Hindlimb muscle (tissue), 1 donor: ENCODE measurements at regions not wholly inside any gene's neighbourhood (a gene's known extent, or its start where the extent isn't known, plus 50 kb on each side); places are given as distances from the start of the nearest gene placed in this dataset.
"Not testable (repeated sequence)": the region's sequence is repeated elsewhere in the genome, so short reads cannot be mapped to it uniquely, and the experiment has no call there.

ENCODE experiments used
- DNase-seq: peaks from one replicate; pipeline ENCODE4 v3.0.0-alpha.2; 2013

DNA sequence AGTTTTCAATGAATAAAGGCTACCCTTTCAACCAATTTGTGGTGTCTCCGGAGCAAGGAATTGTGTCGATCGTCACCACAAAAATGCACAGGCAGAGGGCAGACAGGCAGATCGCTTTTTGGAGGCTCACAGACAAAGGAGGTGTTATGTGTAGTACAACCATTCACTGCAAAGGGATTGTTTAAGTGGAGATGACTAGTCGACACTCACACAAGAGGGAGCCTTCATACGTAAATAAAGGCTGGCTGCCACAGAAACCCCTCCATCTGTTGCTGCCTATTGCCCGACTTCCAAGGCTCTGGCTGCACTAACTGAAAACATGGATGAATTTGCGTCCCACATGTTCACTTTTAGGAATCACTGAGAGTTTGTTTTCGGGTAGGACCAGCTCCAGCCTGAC, 281.1 kb downstream of the NKX6-1 start:
- no peak for DNase-seq

DNA sequence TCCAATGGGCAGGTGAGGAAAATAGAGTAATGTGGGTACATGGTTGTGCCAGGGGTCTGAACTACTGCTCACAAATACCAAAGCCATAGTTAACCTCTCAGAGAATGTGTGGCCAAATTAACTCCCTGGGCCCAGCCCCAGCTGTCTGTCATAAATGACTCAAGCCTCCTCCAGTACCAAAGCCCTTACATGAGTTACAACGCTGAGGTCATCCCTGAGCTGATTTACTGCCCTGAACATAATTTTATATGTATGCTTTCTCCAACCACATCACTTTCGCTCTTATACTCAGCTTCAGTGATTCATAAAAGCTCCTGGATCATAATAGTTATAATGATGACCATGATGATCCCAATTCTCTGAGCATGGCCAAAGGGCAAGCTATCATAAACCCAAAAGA, 283.9 kb downstream of the NKX6-1 start:
- no peak for DNase-seq

DNA sequence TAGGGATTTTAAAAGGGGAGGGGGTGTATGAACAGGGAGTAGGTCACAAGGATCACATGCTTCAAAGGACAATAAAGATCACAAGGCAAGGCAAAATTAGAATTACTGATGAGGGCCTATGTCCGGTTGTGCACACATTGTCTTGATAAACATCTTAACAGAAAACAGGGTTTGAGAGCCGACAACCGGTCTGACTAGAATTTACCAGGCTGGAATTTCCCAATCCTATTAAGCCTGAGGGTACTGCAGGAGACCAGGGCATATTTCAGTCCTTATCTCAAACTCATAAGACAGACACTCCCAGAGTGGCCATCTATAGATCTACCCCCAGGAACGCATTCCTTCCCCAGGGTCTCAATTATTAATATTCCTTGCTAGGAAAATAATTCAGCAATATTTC, 292.9 kb downstream of the NKX6-1 start:
- not testable (repeated sequence) for DNase-seq

DNA sequence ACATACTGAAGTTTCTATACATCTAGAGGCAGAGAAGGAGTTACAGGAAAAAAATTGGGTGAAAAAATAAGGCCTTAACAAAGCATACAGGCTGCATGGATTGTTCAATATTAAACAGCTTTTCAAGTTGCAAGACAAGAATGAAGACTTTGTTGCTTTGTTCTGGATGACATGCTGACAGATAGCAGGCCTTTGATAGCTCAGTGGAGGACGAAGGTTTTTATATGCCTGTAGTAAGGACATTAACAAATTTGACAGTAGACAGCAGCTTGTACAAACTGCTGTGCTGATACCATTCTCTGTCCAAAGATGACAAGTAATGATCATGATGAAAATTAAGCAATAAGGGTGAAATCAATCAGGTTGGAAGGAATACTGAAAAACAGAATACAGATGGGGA, 309.9 kb downstream of the NKX6-1 start:
- no peak for DNase-seq

DNA sequence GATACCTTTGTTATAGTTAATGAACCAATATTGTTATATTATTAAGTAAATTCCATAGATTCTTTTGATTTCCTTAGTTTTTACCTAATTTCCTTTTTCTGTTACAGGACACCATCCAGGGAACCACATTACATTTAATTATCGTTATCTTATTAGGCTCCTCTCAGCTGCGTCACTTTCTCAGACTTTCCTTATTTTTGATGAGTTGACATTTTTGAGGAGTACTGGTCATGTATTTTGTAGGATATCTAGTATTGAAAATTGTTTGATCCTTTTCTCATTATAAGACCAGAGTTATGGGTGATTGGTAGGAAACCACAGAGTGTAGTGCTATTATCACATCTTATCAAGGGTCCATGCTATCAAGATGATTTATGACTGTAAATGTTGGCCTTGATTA, 319.7 kb downstream of the NKX6-1 start:
- no peak for DNase-seq

DNA sequence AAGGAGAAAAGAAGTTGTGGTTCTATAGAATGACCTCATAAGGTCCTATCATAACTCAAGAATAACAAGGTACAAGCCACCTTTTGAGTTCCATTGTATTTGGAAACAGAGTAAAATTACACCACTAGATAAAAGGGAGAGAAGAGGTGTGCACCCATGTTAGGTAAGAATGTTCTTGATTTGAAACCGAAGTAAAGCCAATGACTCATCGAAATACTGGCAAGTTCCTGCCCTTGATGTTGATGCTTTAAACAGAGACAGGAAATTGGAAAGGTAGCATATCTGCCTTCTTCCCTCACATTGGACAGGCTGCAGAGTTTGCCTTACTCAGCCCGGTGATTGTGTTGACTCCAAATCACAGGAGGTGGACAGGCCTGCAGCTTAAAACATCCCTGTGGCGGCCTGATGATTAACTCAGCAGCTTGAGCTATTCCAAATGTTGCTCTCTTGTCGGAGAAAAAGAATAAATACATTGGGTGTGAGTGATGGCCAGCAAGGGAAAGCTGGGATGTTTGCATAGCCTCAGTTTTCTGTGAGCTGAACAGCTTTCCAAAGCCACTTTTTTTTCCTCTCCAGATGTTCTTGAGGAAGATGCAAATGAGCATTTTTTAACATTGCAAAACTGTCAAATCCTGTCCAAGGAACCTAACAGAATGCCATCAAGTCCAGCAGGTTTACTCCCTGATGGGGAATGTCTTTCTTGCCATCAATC, 321.1 kb downstream of the NKX6-1 start:
- peak; percentile 8 for DNase-seq

DNA sequence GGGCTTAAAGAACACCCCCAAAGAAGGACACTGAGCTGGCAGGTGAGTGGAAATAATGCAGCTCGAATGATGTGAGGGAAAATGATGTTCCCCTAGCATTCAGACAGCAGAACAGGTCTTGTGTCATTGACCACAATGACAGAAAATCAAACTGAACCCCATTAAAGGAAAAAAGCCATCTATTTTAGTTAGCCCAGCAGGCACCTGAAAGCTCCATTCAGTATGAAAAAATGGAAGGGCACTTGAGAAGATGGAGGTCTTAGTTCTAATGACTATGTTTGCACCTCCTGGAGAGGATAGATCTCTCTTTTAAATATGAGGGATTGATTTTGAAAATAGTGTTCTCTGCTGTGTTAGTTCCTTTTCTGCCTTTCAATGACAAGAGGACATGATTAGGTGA, 323.1 kb downstream of the NKX6-1 start:
- DNase-seq: no peak

DNA sequence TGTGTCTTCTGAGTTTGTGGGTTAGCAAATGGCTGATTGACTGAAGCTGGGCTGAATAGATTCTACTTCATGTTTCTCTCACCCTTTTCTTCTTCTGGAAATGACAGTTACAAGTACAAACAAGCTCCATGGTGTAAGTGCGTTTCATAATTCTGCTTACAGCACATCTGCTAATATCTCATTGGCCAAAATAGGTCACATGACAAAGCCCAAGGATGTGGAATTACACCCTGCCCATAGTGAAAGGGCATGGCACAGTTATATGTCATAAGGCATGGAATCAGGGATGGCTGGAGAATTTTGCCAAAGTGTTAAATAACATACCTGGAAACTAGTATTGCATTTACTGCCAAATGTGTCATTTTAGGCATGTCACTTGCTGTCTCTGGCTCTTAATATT, 327.2 kb downstream of the NKX6-1 start:
- DNase-seq: no peak

DNA sequence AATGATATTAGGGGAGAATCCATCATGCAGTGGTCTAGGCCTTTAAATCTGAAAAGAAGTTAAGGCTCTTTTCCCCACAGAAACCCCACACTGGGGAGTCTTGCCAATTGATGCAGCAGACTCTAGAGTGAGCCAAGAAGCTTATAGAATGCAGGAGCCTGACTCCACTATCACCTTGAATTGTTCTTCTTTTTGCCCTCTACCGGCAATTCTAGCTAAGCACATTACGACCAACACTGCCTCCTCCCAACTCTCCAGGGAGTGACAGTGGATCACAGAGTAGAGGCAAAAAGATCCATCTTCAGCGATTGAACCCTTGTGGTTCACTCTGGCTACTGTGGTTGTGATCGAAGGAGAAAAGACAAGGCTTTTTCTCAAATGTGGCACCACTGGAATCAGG, 331.5 kb downstream of the NKX6-1 start:
- no peak for DNase-seq

DNA sequence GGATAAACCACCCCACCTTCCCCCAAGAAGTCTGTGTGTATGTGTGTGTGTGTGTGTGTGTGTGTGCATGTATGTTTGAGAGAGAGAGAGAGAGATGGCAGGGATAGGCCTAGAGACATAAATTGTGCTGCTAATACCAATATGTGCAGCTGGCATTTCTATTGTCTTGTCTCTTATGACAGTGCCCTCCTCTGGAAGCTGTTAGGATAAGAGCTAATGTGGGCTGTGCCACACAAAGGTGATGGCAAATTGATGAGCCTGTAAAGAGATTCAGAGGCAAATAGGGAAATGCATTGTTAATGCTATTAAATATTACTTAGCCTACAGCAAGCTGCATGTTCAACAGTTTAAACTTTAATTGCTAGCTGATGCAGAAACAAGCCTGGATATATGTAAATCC, 332.0 kb downstream of the NKX6-1 start:
- DNase-seq: no peak

DNA sequence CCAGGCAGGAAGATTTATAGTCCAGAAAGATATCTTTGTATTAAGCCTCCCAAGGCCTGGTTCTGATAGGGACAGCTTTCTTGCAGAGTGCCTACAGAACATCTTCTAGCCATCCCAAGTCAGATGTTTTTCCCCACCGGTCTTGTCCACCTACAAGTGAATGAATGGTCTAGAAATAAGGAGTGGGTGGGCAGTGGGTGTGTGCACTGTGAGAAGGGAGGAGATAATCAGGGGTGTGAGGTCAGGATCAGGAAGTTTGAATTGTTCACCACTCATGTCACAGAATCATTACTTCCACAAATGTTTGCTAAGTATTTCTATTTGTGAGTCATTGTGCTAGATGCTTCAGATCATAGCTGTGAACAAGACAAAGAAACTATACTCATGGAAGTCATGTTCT, 332.6 kb downstream of the NKX6-1 start:
- no peak for DNase-seq

DNA sequence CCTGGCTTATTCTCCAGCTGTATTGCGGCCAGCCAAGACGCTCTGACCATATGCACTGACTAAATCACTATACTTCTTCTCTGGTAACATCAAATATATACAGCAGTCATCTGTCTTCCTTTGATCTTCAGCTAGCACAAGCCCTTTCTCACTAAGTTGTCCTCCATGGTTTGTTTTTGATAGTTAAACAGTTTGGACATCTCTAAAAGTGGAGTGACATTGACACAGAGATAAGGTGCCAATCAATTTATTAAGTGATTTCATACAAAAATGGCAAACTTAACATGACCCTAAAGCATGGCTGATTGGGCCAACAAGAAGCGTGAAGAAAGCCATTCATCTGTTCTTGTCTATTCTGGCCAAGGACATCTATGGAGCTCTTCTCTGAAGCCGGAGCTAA, 334.9 kb downstream of the NKX6-1 start:
- no peak for DNase-seq

DNA sequence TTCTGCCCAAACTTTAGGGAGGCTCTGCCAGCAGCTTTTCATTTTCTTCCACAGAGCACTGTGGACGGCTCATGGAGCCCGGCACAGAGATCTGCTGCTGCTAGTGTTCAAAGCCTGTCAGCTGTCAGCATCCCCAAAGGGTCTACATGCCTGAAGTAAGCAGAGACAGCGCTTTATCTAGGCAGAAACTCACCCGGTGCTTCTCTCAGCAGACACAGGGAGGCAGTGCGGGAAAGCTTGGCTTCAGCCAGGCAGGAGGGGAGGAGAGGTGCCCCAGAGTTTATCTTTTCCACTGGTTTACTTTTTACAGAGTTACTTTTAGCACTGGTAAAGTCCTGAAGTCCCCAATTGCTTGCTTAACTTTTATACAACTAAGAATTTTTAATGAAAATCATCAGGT, 339.3 kb downstream of the NKX6-1 start:
- no peak for DNase-seq

DNA sequence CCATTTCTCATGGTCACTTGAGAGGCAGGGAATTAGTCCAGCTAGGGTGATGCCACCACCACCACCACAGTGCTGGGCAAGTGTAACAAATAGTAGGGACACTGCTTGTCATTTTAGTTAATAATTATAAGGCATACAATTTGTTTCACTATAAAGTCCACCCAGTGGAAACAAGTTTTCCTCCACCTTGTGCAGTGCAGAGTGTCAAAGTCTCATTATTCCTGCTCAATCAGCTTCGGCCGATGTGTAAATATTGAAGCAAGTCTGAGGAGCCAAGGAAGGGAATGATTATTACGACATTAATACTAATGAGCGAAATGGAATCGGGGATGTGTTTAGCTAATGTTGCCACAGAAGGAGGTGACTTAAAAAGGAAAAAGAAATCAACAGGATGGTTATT, 340.4 kb downstream of the NKX6-1 start:
- DNase-seq: no peak

DNA sequence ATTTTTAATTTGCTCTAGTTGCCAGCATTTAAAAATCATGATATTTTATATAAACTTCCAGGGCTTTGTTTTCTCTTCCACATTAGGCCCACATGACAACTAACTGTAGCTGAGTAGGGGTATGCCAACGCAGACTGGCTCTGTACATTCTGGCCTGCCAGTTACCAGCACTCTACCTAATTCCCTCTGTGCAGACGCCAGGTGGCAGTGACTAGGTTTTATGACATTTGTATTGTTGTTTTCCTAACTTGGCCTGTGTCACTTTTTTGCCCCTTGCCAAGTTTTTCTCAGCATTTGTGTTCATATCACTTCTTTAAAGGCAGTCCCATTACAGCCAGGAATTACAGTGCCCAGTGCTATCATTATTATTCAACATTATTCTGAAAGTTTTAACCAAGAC, 347.5 kb downstream of the NKX6-1 start:
- no peak for DNase-seq

DNA sequence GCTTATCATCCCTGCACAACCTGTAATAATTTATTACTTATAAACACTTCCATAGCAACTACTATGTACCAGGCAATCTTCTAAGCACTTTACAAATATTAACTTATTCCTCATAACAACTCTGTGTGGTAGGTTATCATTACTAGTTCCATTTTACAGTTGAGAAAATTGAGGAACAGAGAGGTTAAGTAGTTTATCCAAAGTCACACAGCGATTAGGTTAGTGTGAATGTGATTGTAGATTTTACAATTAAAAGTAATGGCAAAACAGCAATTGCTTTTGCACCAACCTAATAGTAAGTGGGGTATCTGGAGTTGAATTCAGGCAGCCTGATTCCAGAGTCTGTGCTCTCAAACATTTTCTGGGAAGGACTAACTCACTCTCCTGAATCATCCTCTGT, 348.9 kb downstream of the NKX6-1 start:
- no peak for DNase-seq

DNA sequence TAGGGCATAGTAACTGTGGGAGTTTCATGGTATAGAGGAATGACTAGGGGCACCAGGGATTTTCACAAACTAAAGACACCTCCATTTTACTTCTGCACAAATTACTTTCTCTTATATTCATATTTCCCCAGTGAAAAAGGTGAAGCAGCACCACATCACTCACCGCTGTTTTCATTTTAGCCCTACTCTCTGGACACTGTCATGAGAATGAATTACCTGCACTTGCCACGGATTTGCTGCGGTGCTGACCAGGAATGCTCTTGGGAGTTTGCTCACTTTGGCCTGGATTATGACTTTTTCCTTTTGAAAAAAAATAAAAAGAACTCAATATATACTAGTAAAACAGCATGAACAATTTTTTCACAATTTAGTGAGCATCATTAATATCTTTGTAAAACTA, 351.3 kb downstream of the NKX6-1 start:
- DNase-seq: no peak

DNA sequence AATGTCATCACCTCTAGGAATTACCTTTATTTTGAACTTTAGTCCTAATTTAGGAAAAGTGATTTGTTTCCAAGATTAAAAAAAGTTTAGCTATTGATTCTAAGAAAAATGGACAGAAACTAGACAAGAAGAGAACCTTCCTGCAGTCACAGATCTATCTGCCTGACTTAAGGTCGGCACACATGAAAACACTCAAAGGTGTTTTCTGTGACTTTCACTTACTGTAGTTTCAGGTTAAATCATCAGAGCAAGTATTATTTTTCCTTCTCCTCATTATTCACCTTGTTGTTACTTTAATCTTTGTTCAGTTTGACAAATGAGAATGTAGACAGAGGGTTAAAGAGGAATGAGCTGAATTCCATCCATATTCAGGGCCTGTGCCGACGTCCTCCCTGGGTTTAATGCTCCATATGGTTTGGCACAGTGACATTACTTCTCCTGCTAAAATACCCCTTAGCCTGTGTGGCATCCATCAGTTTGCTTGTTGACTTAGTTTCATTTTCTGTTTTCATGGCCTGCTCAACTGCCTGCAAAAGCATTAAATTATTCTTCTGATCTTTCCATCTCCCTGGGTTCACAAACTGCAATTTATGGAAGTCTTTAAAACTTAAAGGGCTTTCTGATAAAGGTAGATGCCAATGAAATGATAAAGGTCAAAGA, 352.7 kb downstream of the NKX6-1 start:
- DNase-seq: no peak

DNA sequence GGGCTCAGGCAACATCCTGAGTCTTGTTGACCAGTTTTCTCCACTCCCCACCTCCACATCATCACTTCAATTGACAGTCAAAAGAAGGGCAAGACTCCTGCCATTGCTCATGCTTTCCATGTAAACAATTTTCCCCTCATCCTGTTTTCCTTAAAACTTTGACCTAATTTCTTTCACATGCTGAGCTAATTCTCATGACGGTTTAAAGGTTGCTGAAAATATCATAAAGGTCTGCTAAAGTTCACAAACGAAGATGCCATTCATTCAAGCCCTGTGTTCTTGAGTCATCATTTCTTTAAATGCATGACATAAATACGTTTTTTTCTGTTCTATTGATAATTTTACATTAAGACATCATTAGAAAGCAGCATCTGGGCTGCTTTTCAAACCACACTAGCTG, 353.9 kb downstream of the NKX6-1 start:
- DNase-seq: no peak

DNA sequence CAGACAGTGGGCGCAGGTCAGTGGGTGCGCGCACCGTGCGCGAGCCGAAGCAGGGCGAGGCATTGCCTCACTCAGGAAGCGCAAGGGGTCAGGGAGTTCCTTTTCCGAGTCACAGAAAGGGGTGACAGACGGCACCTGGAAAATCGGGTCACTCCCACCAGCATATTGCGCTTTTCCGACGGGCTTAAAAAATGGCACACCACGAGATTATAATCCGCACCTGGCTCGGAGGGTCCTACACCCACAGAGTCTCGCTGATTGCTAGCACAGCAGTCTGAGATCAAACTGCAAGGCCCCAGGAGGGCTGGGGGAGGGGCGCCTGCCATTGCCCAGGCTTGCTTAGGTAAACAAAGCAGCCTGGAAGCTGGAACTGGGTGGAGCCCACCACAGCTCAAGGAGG, 372.2 kb downstream of the NKX6-1 start:
- not testable (repeated sequence) for DNase-seq

DNA sequence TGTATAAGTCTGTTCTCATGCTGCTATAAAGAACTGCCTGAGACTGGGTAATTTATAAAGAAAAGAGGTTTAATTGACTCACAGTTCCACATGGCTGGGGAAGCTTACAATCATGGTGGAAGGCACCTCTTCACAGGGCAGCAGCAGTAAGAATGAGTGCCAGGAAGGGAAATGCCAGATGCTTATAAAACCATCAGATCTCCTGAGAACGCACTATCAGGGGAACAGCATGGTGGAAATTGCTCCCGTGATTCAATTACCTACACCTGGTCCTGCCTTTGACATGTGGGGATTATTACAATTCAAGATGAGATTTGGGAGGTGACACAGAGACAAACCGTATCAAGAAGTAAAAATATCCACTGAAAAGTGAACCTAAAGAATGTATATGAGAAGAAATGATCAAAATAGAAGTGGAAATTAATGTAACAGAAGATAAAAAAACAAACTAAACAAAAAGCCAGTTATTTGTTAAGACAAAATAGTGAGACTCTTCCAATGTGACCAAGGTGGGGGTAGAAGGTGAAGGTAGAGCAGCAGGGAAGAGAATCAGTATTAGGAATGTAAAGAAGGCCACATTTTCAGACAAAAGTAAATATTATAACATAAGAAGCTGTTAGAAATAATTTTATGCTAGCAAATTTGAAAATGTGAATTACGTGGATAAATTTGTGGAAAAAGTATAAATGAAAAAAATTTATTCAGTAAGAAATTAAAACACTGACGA, 372.9 kb downstream of the NKX6-1 start:
- DNase-seq: no peak

DNA sequence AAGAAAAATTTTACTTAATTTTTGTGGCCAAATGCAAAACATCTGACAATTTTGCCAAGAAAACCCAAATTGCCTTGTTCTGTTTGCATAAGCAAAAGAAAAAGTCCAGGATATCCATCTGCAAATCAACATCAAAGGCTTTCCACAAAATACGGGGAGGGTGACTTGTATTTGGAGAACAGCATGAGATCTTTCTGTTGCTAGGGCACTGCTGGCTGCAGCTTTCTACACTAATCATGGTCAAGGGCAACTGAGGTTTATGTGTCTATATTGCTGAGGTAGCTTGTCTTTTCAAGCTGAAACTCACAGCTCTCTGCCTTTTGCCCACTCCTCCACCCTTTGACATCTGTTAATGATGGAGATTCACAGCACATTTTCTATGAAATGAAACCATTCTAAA, 389.1 kb downstream of the NKX6-1 start:
- no peak for DNase-seq

DNA sequence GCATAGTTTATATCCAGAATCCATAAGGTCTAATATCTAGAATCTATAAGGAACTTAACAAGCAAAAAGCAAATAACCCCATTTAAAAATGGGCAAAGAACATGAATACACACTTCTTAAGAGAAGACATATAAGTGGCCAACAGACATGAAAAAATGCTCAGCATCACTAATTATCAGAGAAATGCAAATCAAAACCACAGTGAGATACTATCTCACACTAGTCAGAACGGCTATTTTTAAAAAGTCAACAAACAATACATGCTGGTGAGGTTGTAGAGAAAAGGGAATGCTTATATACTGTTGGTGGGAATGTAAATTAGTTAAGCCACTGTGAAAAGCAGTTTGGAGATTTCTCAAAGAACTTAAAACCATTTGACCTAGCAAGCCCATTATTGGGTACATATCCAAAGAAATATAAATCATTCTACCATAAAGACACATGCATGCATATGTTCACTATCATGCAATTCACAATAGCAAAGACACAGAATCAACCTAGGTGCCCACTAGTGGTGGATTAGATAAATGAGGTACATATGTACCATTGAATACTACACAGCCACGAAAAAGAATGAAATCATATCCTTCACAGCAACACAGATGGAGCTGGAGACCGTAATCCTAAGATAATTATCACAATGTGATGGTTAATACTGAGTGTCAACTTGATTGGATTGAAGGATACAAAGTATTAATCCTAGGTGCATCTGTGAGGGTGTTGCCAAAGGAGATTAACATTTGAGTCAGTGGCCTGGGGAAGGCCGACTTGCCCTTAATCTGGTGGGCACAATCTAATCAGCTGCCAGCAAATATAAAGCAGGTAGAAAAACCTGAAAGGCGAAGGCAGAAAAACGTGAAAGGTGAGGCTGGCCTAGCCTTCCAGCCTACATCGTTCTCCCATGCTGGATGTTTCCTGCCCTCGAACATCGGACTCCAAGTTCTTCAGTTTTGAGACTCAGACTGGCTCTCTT, 397.2 kb downstream of the NKX6-1 start:
- not testable (repeated sequence) for DNase-seq
